Mesendoderm (in vitro differentiated cells): ENCODE measurements at regions not wholly inside any gene's neighbourhood (a gene's known extent, or its start where the extent isn't known, plus 50 kb on each side); places are given as distances from the start of the nearest gene placed in this dataset.

Source experiments
- DNase-seq: peaks from one replicate; pipeline ENCODE4 v3.0.0; 2013
- H2AK5ac ChIP-seq: 2 replicates; pipeline ENCODE4 v1.6.1; 2013; ENCODE audit warnings: low read length, inconsistent platforms
- H2BK120ac ChIP-seq: 2 replicates; pipeline ENCODE4 v1.6.1; 2013; ENCODE audit warnings: low read depth, mild to moderate bottlenecking, low read length, moderate library complexity, mixed read lengths
- H2BK15ac ChIP-seq: replicated peaks from 2 replicates; pipeline ENCODE4 v1.6.1; 2013; ENCODE audit warnings: low read depth, mild to moderate bottlenecking, moderate library complexity
- H2BK5ac ChIP-seq: 2 replicates; pipeline ENCODE4 v1.6.1; 2013; ENCODE audit warnings: low read length, inconsistent platforms
- H3K18ac ChIP-seq: 2 replicates; pipeline ENCODE4 v1.6.1; 2013; ENCODE audit warnings: mild to moderate bottlenecking, low read length, mixed read lengths
- H3K23ac ChIP-seq: one replicate; pipeline ENCODE4 v1.6.1; 2013; ENCODE audit warnings: low read length
- H3K27ac ChIP-seq: 2 replicates; pipeline ENCODE4 v1.5.1; 2013; ENCODE audit warnings: low read depth, mild to moderate bottlenecking, inconsistent platforms, low read length, moderate library complexity
- H3K27me3 ChIP-seq: 2 replicates; pipeline ENCODE4 v1.6.1; 2013; ENCODE audit warnings: low read length, control low read depth, mild to moderate bottlenecking, inconsistent platforms; ENCODE audit not compliant: insufficient read depth, poor library complexity
- H3K36me3 ChIP-seq: 2 replicates; pipeline ENCODE4 v1.6.1; 2013; ENCODE audit warnings: low read length, inconsistent platforms; ENCODE audit not compliant: control insufficient read depth, insufficient read depth
- H3K4ac ChIP-seq: one replicate; pipeline ENCODE4 v1.6.1; 2013; ENCODE audit warnings: low read depth, mild to moderate bottlenecking, low read length, moderate library complexity
- H3K4me1 ChIP-seq: 2 replicates; pipeline ENCODE4 v1.6.1; 2013; ENCODE audit warnings: low read depth, low read length, inconsistent platforms; ENCODE audit not compliant: control insufficient read depth
- H3K4me2 ChIP-seq: 2 replicates; pipeline ENCODE4 v1.6.1; 2013; ENCODE audit warnings: low read length
- H3K4me3 ChIP-seq: 2 replicates; pipeline ENCODE4 v1.5.1; 2013; ENCODE audit warnings: mild to moderate bottlenecking, low read length
- H3K56ac ChIP-seq: one replicate; pipeline ENCODE4 v1.6.1; 2013; ENCODE audit warnings: low read length
- H3K79me1 ChIP-seq: 2 replicates; pipeline ENCODE4 v1.6.1; 2013; ENCODE audit warnings: low read length, inconsistent platforms
- H3K79me2 ChIP-seq: 2 replicates; pipeline ENCODE4 v1.6.1; 2013; ENCODE audit warnings: mild to moderate bottlenecking, low read length; ENCODE audit not compliant: control insufficient read depth, insufficient read depth
- H3K9ac ChIP-seq: 2 replicates; pipeline ENCODE4 v1.6.1; 2013; ENCODE audit warnings: low read length, inconsistent platforms
- H4K5ac ChIP-seq: one replicate; pipeline ENCODE4 v1.6.1; 2013; ENCODE audit warnings: low read length
- H4K8ac ChIP-seq: one replicate; pipeline ENCODE4 v1.6.1; 2013; ENCODE audit warnings: low read depth, mild to moderate bottlenecking, control low read depth, low read length, moderate library complexity
- WGBS: extraction: QIAGEN DNeasy Blood & Tissue Kit; methylation state at CpG from one replicate; pipeline ENCODE4 v1.1.7; 2013; ENCODE audit warnings: low lambda C conversion rate, missing lambda C conversion rate; ENCODE audit not compliant: insufficient coverage; ENCODE audit errors: extremely low coverage; 5-methylcytosine and 5-hydroxymethylcytosine counted together

- H3K4me3 ChIP-seq, result no peak overlapping the region
- H3K4me1 ChIP-seq, result no peaks in the 10 kb centered on the region
- H3K4me2 ChIP-seq, result no peak overlapping the region
- H4K5ac ChIP-seq, result no peak overlapping the region
- no peak overlapping the region for H2AK5ac ChIP-seq
- H2BK15ac ChIP-seq, result no peak overlapping the region
- no peak for DNase-seq
- H3K18ac ChIP-seq, result no peak overlapping the region
- no peak overlapping the region for H3K4ac ChIP-seq
- no peaks in the 10 kb centered on the region for H3K27me3 ChIP-seq
- H3K79me2 ChIP-seq, result no peaks in the 10 kb centered on the region
- no peak overlapping the region for H3K23ac ChIP-seq
- no peak overlapping the region for H3K27ac ChIP-seq
- H3K56ac ChIP-seq, result no peak overlapping the region
- H3K36me3 ChIP-seq, result no peaks in the 10 kb centered on the region
- H3K9ac ChIP-seq, result no peak overlapping the region
- H4K8ac ChIP-seq, result no peak overlapping the region
- no CpG with 5 or more reads among the region's 7 CpGs for WGBS
- no peaks in the 10 kb centered on the region for H3K79me1 ChIP-seq
- H2BK5ac ChIP-seq, result no peak overlapping the region
- no peak overlapping the region for H2BK120ac ChIP-seq
These were observed 305.1 kb upstream of the RIOK2 start for GRCh38 chr5:97488126-97488668.

GRCh38 chr5:97489010-97489840, 306.2 kb upstream of the RIOK2 start:
- Histone ChIP-seq H2AK5ac (no peak overlapping the region), H3K4me3 (no peak overlapping the region)
- no CpG with 5 or more reads among the region's 8 CpGs for WGBS

GRCh38 chr5:97494465-97494864, 311.4 kb upstream of the RIOK2 start:
- Histone ChIP-seq H2BK120ac (no peak overlapping the region), H3K79me1 (no peaks in the 10 kb centered on the region), H2BK15ac (no peak overlapping the region), H3K9ac (no peak overlapping the region), H3K36me3 (no peaks in the 10 kb centered on the region), H2BK5ac (no peak overlapping the region), H3K56ac (no peak overlapping the region), H3K4me3 (no peak overlapping the region), H3K79me2 (no peaks in the 10 kb centered on the region), H2AK5ac (no peak overlapping the region), H3K27ac (no peak overlapping the region), H3K18ac (no peak overlapping the region), H4K8ac (no peak overlapping the region), H3K27me3 (no peaks in the 10 kb centered on the region), H3K23ac (no peak overlapping the region), H3K4ac (no peak overlapping the region), H3K4me1 (no peaks in the 10 kb centered on the region), H4K5ac (no peak overlapping the region), H3K4me2 (no peak overlapping the region)
- no CpG with 5 or more reads among the region's 3 CpGs for WGBS
- no peak for DNase-seq

More at GRCh38 chr5:97489010-97489840, 306.2 kb upstream of the RIOK2 start:
- Histone ChIP-seq H2BK5ac (no peak overlapping the region), H3K18ac (no peak overlapping the region), H3K36me3 (no peaks in the 10 kb centered on the region), H3K56ac (no peak overlapping the region), H4K5ac (no peak overlapping the region), H3K9ac (no peak overlapping the region), H4K8ac (no peak overlapping the region), H3K4ac (no peak overlapping the region), H3K4me1 (no peaks in the 10 kb centered on the region), H3K27ac (no peak overlapping the region), H2BK120ac (no peak overlapping the region), H3K79me1 (no peaks in the 10 kb centered on the region), H3K27me3 (no peaks in the 10 kb centered on the region), H2BK15ac (no peak overlapping the region), H3K79me2 (no peaks in the 10 kb centered on the region), H3K4me2 (no peak overlapping the region), H3K23ac (no peak overlapping the region)
- DNase-seq, result no peak

GRCh38 chr5:97495301-97495700, 312.3 kb upstream of the RIOK2 start:
- H3K27me3 ChIP-seq, result no peaks in the 10 kb centered on the region
- H2BK5ac ChIP-seq, result no peak overlapping the region
- H2BK15ac ChIP-seq, result no peak overlapping the region
- H3K23ac ChIP-seq, result no peak overlapping the region
- H2BK120ac ChIP-seq, result no peak overlapping the region
- H3K79me2 ChIP-seq, result no peaks in the 10 kb centered on the region
- H4K8ac ChIP-seq, result no peak overlapping the region
- no peak overlapping the region for H3K4me3 ChIP-seq
- H3K36me3 ChIP-seq, result no peaks in the 10 kb centered on the region
- H3K9ac ChIP-seq, result no peak overlapping the region
- no peak overlapping the region for H3K18ac ChIP-seq
- H3K56ac ChIP-seq, result no peak overlapping the region
- no peaks in the 10 kb centered on the region for H3K79me1 ChIP-seq
- H3K4me2 ChIP-seq, result no peak overlapping the region
- H3K27ac ChIP-seq, result no peak overlapping the region
- DNase-seq, result peak; percentile 3
- H3K4me1 ChIP-seq, result no peaks in the 10 kb centered on the region
- no peak overlapping the region for H3K4ac ChIP-seq
- H2AK5ac ChIP-seq, result no peak overlapping the region
- no peak overlapping the region for H4K5ac ChIP-seq

GRCh38 chr5:97496037-97496436, 313.0 kb upstream of the RIOK2 start:
- Histone ChIP-seq H3K27ac (no peak overlapping the region), H3K4me1 (no peaks in the 10 kb centered on the region), H3K27me3 (no peaks in the 10 kb centered on the region), H3K79me2 (no peaks in the 10 kb centered on the region), H2BK5ac (no peak overlapping the region), H3K56ac (no peak overlapping the region), H3K4me3 (no peak overlapping the region), H3K4me2 (no peak overlapping the region), H4K5ac (no peak overlapping the region), H4K8ac (no peak overlapping the region), H3K18ac (no peak overlapping the region), H3K23ac (no peak overlapping the region), H3K36me3 (no peaks in the 10 kb centered on the region), H2AK5ac (no peak overlapping the region), H3K79me1 (no peaks in the 10 kb centered on the region), H2BK15ac (no peak overlapping the region), H3K4ac (no peak overlapping the region), H2BK120ac (no peak overlapping the region), H3K9ac (no peak overlapping the region)
- WGBS, result 100% methylated on average over 1 of the region's 2 CpGs
- no peak for DNase-seq

- H3K18ac ChIP-seq, result no peak overlapping the region
These were observed 315.6 kb upstream of the RIOK2 start for GRCh38 chr5:97498657-97499056.

More at GRCh38 chr5:97498657-97499056, 315.6 kb upstream of the RIOK2 start:
- no peak overlapping the region for H4K5ac ChIP-seq
- no peak overlapping the region for H2BK15ac ChIP-seq
- no peaks in the 10 kb centered on the region for H3K27me3 ChIP-seq
- H3K23ac ChIP-seq, result no peak overlapping the region
- no peak overlapping the region for H3K4me2 ChIP-seq
- H3K79me1 ChIP-seq, result no peaks in the 10 kb centered on the region
- no peak overlapping the region for H2AK5ac ChIP-seq
- WGBS, result no CpG with 5 or more reads among the region's 1 CpG
- H3K4me3 ChIP-seq, result no peak overlapping the region
- no peak overlapping the region for H4K8ac ChIP-seq
- H3K56ac ChIP-seq, result no peak overlapping the region
- H3K27ac ChIP-seq, result no peak overlapping the region
- H2BK5ac ChIP-seq, result no peak overlapping the region
- no peaks in the 10 kb centered on the region for H3K4me1 ChIP-seq
- no peaks in the 10 kb centered on the region for H3K36me3 ChIP-seq
- no peak for DNase-seq
- no peaks in the 10 kb centered on the region for H3K79me2 ChIP-seq
- no peak overlapping the region for H2BK120ac ChIP-seq
- H3K9ac ChIP-seq, result no peak overlapping the region
- H3K4ac ChIP-seq, result no peak overlapping the region
